ENCODE measurements at regions not wholly inside any gene's neighbourhood (a gene's known extent, or its start where the extent isn't known, plus 50 kb on each side); places are given as distances from the start of the nearest gene placed in this dataset.

DNA sequence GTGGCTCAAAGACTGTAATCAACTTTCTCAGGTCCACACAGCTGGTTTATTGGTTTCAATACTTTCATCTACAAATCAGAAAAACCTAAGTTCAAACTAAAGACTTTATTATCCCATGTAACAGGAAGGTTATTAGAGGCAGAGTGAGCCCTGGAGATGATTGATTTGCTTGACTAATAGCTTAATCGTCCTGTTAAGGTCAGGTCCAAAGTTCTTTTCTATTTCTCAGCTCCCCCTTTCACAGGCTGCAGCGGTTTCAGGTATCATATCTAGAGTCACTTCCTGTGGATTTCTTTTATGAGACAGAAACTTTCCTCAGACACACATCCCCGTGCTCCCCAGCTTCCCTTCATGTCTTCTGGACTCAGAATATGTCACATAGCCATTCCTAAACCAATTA is 166.4 kb downstream of the PRELID2 start:
- Histone ChIP-seq H3K36me3 (no peaks in the 10 kb centered on the region), H3K4me3 (no peak overlapping the region), H3K27me3 (no peaks in the 10 kb centered on the region), H3K4me1 (no peaks in the 10 kb centered on the region), H3K27ac (no peak overlapping the region), H3K9me3 (no peaks in the 10 kb centered on the region)
- TF ChIP-seq EP300 (IDR thresholded peaks at IDR 0.05) (no peak), POLR2A (IDR thresholded peaks at IDR 0.05) (no peak), POLR2AphosphoS5 (IDR thresholded peaks at IDR 0.05) (no peak)
- TF ChIP-seq, protein P1, sequence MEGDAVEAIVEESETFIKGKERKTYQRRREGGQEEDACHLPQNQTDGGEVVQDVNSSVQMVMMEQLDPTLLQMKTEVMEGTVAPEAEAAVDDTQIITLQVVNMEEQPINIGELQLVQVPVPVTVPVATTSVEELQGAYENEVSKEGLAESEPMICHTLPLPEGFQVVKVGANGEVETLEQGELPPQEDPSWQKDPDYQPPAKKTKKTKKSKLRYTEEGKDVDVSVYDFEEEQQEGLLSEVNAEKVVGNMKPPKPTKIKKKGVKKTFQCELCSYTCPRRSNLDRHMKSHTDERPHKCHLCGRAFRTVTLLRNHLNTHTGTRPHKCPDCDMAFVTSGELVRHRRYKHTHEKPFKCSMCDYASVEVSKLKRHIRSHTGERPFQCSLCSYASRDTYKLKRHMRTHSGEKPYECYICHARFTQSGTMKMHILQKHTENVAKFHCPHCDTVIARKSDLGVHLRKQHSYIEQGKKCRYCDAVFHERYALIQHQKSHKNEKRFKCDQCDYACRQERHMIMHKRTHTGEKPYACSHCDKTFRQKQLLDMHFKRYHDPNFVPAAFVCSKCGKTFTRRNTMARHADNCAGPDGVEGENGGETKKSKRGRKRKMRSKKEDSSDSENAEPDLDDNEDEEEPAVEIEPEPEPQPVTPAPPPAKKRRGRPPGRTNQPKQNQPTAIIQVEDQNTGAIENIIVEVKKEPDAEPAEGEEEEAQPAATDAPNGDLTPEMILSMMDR (IDR thresholded peaks at IDR 0.05), result no peak
- WGBS, 5 donors, result 21 to 51% (median 38%) methylated on average over 3 of the region's 3 CpGs
- DNase-seq, result peak in 1 of 2 donors; percentile 62
- intact Hi-C loops (cut with DNase I; ENCODE audit: low total_unique reads), result no loop called here

DNA sequence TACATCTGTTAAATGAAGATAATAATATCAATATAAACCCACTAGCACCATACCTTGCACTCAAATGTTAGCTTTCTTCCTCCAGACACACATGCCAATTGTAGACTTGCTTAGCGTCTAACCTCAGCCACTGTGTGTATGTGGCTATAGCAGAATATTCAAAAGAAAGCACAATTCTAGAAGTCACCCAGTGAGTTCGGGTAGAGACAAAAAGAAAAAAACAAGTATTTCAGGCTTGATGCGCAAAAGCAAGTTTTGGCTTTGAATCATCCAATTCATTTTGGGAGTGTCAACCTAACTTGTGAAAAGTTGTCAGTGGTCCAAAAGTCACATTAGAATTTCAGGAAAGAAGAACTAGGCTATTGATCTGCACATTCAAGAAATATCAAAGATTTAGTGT is 167.4 kb downstream of the PRELID2 start:
- intact Hi-C loops (cut with DNase I; ENCODE audit: low total_unique reads), result no loop called here
- H3K9me3 ChIP-seq, result no peaks in the 10 kb centered on the region
- 90 to 97% (median 94%) methylated on average over 3 of the region's 3 CpGs for WGBS, 5 donors
- TF ChIP-seq, protein P1 (IDR thresholded peaks at IDR 0.05), result no peak
- TF ChIP-seq POLR2AphosphoS5 (IDR thresholded peaks at IDR 0.05) (no peak), EP300 (IDR thresholded peaks at IDR 0.05) (no peak), POLR2A (IDR thresholded peaks at IDR 0.05) (no peak)
- H3K4me3 ChIP-seq, result no peak overlapping the region
- no peaks in the 10 kb centered on the region for H3K36me3 ChIP-seq
- H3K27me3 ChIP-seq, result no peaks in the 10 kb centered on the region
- no peaks in the 10 kb centered on the region for H3K4me1 ChIP-seq
- H3K27ac ChIP-seq, result no peak overlapping the region
- DNase-seq, result no peak

DNA sequence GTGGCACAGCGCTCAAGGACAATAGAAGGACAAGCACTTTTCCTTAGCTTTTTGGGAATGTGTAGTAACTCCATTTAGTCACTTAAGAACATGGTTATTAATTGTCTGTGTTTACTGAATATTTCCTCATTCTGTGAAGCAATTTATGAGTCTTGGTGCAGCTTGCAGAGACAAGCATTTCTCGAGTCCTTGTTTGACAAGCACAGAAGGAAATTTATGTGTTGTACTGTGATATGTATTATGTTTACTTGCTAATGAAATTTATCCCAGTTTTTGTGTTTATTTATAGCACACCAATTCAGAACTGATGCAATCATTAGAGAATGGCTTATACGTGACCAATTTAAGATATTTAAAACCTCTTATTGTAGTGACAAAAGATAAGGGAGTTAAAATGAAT is 168.6 kb downstream of the PRELID2 start:
- Histone ChIP-seq H3K27ac (no peak overlapping the region), H3K36me3 (no peaks in the 10 kb centered on the region), H3K27me3 (no peaks in the 10 kb centered on the region), H3K4me1 (peaks cover 0 to 4% (median 0%) of the 10 kb centered on the region in 4 donors), H3K4me3 (no peak overlapping the region), H3K9me3 (no peaks in the 10 kb centered on the region)
- no peak for TF ChIP-seq POLR2A (IDR thresholded peaks at IDR 0.05)
- no peak for TF ChIP-seq POLR2AphosphoS5 (IDR thresholded peaks at IDR 0.05)
- no peak for TF ChIP-seq EP300 (IDR thresholded peaks at IDR 0.05)
- TF ChIP-seq, protein P1 (IDR thresholded peaks at IDR 0.05), result no peak
- 61 to 71% (median 65%) methylated on average over 3 of the region's 3 CpGs for WGBS, 5 donors
- DNase-seq, result no peak
- intact Hi-C loops (cut with DNase I; ENCODE audit: low total_unique reads), result no loop called here

DNA sequence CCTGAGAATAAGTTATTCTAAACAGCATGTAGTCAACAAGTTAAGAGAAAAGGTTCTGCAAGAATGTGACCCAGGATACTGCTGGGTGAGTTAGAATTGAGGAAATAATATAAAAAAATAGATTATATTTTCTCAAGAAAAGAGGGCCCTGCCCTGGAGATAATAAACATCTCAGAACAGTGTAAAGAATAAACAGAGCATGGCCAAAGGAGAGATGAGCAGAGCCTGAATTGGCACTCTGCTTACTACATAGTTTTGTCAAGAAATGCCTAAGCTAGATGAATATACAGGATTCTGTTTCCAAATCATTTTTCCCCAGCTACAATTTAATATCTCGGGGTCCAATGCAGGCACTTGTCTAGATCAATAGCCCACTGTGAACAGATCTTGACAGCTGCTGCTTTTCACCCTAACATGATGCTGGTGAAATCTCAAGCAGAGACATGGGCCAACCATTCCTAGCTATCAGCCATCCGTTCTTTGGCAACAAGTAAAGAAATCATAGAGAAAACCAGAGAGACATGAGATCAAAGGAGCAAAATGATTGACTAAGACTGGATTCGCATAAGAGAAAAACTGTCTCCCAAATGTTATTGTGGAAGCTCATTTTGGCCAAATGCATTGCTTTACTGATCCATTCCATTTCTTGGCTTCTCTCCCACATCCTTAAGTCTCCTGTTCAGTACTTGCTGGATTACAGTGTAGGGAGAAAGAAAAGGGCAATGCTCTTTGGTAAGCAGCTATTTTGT is 173.2 kb downstream of the PRELID2 start:
- Histone ChIP-seq H3K27ac (no peak overlapping the region), H3K36me3 (no peaks in the 10 kb centered on the region), H3K27me3 (no peaks in the 10 kb centered on the region), H3K4me1 (peaks cover 0 to 10% (median 0%) of the 10 kb centered on the region in 4 donors), H3K4me3 (no peak overlapping the region), H3K9me3 (no peaks in the 10 kb centered on the region)
- TF ChIP-seq EP300 (IDR thresholded peaks at IDR 0.05) (no peak), POLR2AphosphoS5 (IDR thresholded peaks at IDR 0.05) (no peak), POLR2A (IDR thresholded peaks at IDR 0.05) (no peak)
- TF ChIP-seq, protein P1 (IDR thresholded peaks at IDR 0.05), result no peak
- WGBS, 5 donors, result 71 to 87% (median 75%) methylated on average over 3 of the region's 3 CpGs
- peak in 1 of 2 donors; percentile 38 for DNase-seq
- intact Hi-C loops (cut with DNase I; ENCODE audit: low total_unique reads), result no loop called here

Measured in stomach (tissue), 8 donors.